SK-N-SH treated with all-trans-retinoic acid at 6 μM for 48 hours (cell line): ENCODE measurements at regions not wholly inside any gene's neighbourhood (a gene's known extent, or its start where the extent isn't known, plus 50 kb on each side); places are given as distances from the start of the nearest gene placed in this dataset.

ENCODE experiments used
- ATAC-seq: fragments of 200-7000 bp; cut with Tn5 transposase; 3 replicates; pipeline ENCODE4 v1.9.1; 2020; ENCODE audit warnings: mild to moderate bottlenecking, moderate library complexity
- ARNTL ChIP-seq: fragments of 450-650 bp; formaldehyde crosslinking; IDR thresholded peaks from 2 replicates; pipeline ENCODE4 v1.5.0; 2020; ENCODE audit warnings: low read depth, mild to moderate bottlenecking, moderate library complexity, borderline replicate concordance
- BACH2 ChIP-seq: fragments of 250-450 bp; sonication (Bioruptor Pico); IDR thresholded peaks from 2 replicates; pipeline ENCODE4 v1.9.0; 2021; ENCODE audit warnings: mild to moderate bottlenecking, borderline replicate concordance
- CSDC2 ChIP-seq: fragments of 250-450 bp; sonication (Bioruptor Pico); IDR thresholded peaks from 2 replicates; pipeline ENCODE4 v1.5.0; 2020; ENCODE audit warnings: mild to moderate bottlenecking, moderate library complexity
- ESRRG ChIP-seq: fragments of 250-450 bp; sonication (Bioruptor Pico); IDR thresholded peaks from 2 replicates; pipeline ENCODE4 v1.6.1; 2021; ENCODE audit warnings: mild to moderate bottlenecking
- GLIS3 ChIP-seq: fragments of 250-450 bp; sonication (Bioruptor Pico); IDR thresholded peaks from 2 replicates; pipeline ENCODE4 v1.5.0; 2020; ENCODE audit warnings: mild to moderate bottlenecking, moderate library complexity
- ISL1 ChIP-seq: fragments of 250-450 bp; sonication (Bioruptor Pico); IDR thresholded peaks from 2 replicates; pipeline ENCODE4 v2.1.2; 2022; ENCODE audit warnings: mild to moderate bottlenecking, moderate library complexity
- OSR1 ChIP-seq: fragments of 250-450 bp; sonication (Bioruptor Pico); IDR thresholded peaks from 2 replicates; pipeline ENCODE4 v1.8.0; 2022; ENCODE audit warnings: moderate library complexity, mild to moderate bottlenecking, inconsistent platforms
- PPARA ChIP-seq: fragments of 250-450 bp; sonication (Bioruptor Pico); IDR thresholded peaks from 2 replicates; pipeline ENCODE4 v1.5.0; 2020; ENCODE audit warnings: mild to moderate bottlenecking, borderline replicate concordance
- RARB ChIP-seq: fragments of 250-450 bp; sonication (Bioruptor Pico); IDR thresholded peaks from 2 replicates; pipeline ENCODE4 v1.8.0; 2021; ENCODE audit warnings: mild to moderate bottlenecking, moderate library complexity
- SNAI2 ChIP-seq: fragments of 250-450 bp; sonication (Bioruptor Pico); IDR thresholded peaks from 2 replicates; pipeline ENCODE4 v1.5.0; 2020; ENCODE audit warnings: mild to moderate bottlenecking, moderate library complexity
- TCF4 ChIP-seq: fragments of 250-450 bp; sonication (Bioruptor Pico); IDR thresholded peaks from 2 replicates; pipeline ENCODE4 v1.8.0; 2021; ENCODE audit warnings: mild to moderate bottlenecking, moderate library complexity, borderline replicate concordance
- TOX ChIP-seq: fragments of 250-450 bp; sonication (Bioruptor Pico); IDR thresholded peaks from 2 replicates; pipeline ENCODE4 v1.8.0; 2021; ENCODE audit warnings: mild to moderate bottlenecking, moderate library complexity, borderline replicate concordance
- ZC3H10 ChIP-seq: fragments of 250-450 bp; sonication (Bioruptor Pico); IDR thresholded peaks from 2 replicates; pipeline ENCODE4 v1.5.1; 2021; ENCODE audit warnings: mild to moderate bottlenecking, moderate library complexity
- ZFP3 ChIP-seq: fragments of 250-450 bp; sonication (Bioruptor Pico); IDR thresholded peaks from 2 replicates; pipeline ENCODE4 v1.5.0; 2020; ENCODE audit warnings: mild to moderate bottlenecking, moderate library complexity
- ZFP30 ChIP-seq: fragments of 450-650 bp; formaldehyde crosslinking; IDR thresholded peaks from 2 replicates; pipeline ENCODE4 v1.5.0; 2022; ENCODE audit warnings: mild to moderate bottlenecking, moderate library complexity
- ZNF565 ChIP-seq: fragments of 450-650 bp; formaldehyde crosslinking; conservative IDR thresholded peaks from 2 replicates; pipeline ENCODE4 v1.5.0; 2020; ENCODE audit warnings: low read depth, mild to moderate bottlenecking, moderate library complexity
- ZNF70 ChIP-seq: fragments of 450-650 bp; formaldehyde crosslinking; IDR thresholded peaks from 2 replicates; pipeline ENCODE4 v1.5.0; 2020; ENCODE audit warnings: mild to moderate bottlenecking, moderate library complexity
- ZNF8 ChIP-seq: fragments of 450-650 bp; formaldehyde crosslinking; IDR thresholded peaks from 2 replicates; pipeline ENCODE4 v1.5.0; 2020; ENCODE audit warnings: mild to moderate bottlenecking, moderate library complexity
- TF ChIP-seq, protein P1 (sequence below): fragments of 250-450 bp; sonication (Bioruptor Pico); IDR thresholded peaks from 2 replicates; pipeline ENCODE4 v1.5.0; 2020; ENCODE audit warnings: mild to moderate bottlenecking, moderate library complexity
- TF ChIP-seq, protein P2 (sequence below): fragments of 250-450 bp; sonication (Bioruptor Pico); IDR thresholded peaks from 2 replicates; pipeline ENCODE4 v1.5.1; 2020; ENCODE audit warnings: low read depth, mild to moderate bottlenecking, moderate library complexity
- TF ChIP-seq, protein P3 (sequence below): fragments of 250-450 bp; sonication (Bioruptor Pico); IDR thresholded peaks from 2 replicates; pipeline ENCODE4 v1.5.1; 2021; ENCODE audit warnings: mild to moderate bottlenecking, moderate library complexity
- TF ChIP-seq, protein P4 (sequence below): fragments of 250-450 bp; sonication (Bioruptor Pico); IDR thresholded peaks from 2 replicates; pipeline ENCODE4 v1.8.0; 2021; ENCODE audit warnings: low read depth, mild to moderate bottlenecking, moderate library complexity, borderline replicate concordance

DNA sequence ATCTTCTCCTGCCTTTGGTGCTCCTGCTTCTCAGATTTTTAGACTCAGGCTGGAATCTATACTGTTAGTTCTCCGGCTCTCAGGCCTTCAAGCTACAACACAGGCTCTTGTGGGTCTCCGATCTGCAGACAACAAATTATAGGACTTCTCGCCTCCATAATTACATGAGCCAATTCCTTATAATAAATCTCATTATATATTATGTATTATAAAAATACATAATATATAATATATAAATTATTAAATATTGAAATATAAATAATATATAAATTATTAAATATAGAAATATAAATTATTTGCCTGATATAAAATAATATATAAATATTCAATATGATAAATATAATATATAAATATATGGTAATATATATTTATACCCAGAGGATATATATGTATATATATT lies 1214.0 kb downstream of the ROBO2 start (continued):
- TF ChIP-seq, protein P1, sequence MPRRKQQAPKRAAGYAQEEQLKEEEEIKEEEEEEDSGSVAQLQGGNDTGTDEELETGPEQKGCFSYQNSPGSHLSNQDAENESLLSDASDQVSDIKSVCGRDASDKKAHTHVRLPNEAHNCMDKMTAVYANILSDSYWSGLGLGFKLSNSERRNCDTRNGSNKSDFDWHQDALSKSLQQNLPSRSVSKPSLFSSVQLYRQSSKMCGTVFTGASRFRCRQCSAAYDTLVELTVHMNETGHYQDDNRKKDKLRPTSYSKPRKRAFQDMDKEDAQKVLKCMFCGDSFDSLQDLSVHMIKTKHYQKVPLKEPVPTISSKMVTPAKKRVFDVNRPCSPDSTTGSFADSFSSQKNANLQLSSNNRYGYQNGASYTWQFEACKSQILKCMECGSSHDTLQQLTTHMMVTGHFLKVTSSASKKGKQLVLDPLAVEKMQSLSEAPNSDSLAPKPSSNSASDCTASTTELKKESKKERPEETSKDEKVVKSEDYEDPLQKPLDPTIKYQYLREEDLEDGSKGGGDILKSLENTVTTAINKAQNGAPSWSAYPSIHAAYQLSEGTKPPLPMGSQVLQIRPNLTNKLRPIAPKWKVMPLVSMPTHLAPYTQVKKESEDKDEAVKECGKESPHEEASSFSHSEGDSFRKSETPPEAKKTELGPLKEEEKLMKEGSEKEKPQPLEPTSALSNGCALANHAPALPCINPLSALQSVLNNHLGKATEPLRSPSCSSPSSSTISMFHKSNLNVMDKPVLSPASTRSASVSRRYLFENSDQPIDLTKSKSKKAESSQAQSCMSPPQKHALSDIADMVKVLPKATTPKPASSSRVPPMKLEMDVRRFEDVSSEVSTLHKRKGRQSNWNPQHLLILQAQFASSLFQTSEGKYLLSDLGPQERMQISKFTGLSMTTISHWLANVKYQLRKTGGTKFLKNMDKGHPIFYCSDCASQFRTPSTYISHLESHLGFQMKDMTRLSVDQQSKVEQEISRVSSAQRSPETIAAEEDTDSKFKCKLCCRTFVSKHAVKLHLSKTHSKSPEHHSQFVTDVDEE (CRISPR knock-in tag): no peak
- no peak for TF ChIP-seq ZFP30 (CRISPR knock-in tag)
- TF ChIP-seq ARNTL (CRISPR knock-in tag): no peak
- no peak for TF ChIP-seq GLIS3 (CRISPR knock-in tag)
- TF ChIP-seq BACH2 (CRISPR knock-in tag): no peak
- no peak for TF ChIP-seq SNAI2
- TF ChIP-seq, protein P2, sequence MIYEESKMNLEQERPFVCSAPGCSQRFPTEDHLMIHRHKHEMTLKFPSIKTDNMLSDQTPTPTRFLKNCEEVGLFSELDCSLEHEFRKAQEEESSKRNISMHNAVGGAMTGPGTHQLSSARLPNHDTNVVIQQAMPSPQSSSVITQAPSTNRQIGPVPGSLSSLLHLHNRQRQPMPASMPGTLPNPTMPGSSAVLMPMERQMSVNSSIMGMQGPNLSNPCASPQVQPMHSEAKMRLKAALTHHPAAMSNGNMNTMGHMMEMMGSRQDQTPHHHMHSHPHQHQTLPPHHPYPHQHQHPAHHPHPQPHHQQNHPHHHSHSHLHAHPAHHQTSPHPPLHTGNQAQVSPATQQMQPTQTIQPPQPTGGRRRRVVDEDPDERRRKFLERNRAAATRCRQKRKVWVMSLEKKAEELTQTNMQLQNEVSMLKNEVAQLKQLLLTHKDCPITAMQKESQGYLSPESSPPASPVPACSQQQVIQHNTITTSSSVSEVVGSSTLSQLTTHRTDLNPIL (CRISPR knock-in tag): no peak
- TF ChIP-seq ZFP3 (CRISPR knock-in tag): no peak
- no peak for TF ChIP-seq ZNF8 (CRISPR knock-in tag)
- no peak for TF ChIP-seq ZNF70 (CRISPR knock-in tag)
- TF ChIP-seq ZNF565: no peak
- TF ChIP-seq CSDC2 (CRISPR knock-in tag): no peak
- no peak for TF ChIP-seq RARB (CRISPR knock-in tag)

DNA sequence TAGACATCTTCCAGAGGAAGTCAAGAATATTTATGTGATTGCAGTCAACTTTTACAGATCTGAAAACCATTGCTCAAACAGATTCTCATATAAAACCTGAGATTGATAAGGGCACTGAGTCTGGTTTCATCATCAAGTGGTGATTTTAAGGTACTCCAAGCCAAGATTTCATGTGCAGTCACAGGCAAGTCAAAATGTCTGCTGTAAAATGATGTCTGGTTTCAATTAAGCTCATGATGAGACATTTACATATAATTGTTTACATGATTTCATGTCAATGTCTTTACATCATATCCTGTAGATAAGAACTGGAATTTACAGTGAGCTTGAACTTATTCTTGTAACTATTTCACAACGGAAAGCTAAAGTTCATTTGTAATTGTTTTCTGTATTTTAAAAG lies 1215.5 kb downstream of the ROBO2 start:
- peak; percentile 70 for ATAC-seq

More for the DNA sequence above, 1215.5 kb downstream of the ROBO2 start:
- TF ChIP-seq TCF4 (CRISPR knock-in tag) (peak; percentile 91), CSDC2 (CRISPR knock-in tag) (no peak), ESRRG (CRISPR knock-in tag) (no peak), BACH2 (CRISPR knock-in tag) (no peak), ZNF8 (CRISPR knock-in tag) (no peak), SNAI2 (0 out of 2 replicates have a peak, but pooled peaks have one; percentile 59), PPARA (CRISPR knock-in tag) (no peak), ZFP3 (CRISPR knock-in tag) (0 out of 2 replicates have a peak, but pooled peaks have one; percentile 56), ARNTL (CRISPR knock-in tag) (no peak), ISL1 (CRISPR knock-in tag) (peak; percentile 81), OSR1 (CRISPR knock-in tag) (no peak), ZNF70 (CRISPR knock-in tag) (no peak), GLIS3 (CRISPR knock-in tag) (no peak), ZC3H10 (CRISPR knock-in tag) (no peak), RARB (CRISPR knock-in tag) (no peak), TOX (CRISPR knock-in tag) (no peak), ZNF565 (no peak), ZFP30 (CRISPR knock-in tag) (no peak)
- TF ChIP-seq, protein P3, sequence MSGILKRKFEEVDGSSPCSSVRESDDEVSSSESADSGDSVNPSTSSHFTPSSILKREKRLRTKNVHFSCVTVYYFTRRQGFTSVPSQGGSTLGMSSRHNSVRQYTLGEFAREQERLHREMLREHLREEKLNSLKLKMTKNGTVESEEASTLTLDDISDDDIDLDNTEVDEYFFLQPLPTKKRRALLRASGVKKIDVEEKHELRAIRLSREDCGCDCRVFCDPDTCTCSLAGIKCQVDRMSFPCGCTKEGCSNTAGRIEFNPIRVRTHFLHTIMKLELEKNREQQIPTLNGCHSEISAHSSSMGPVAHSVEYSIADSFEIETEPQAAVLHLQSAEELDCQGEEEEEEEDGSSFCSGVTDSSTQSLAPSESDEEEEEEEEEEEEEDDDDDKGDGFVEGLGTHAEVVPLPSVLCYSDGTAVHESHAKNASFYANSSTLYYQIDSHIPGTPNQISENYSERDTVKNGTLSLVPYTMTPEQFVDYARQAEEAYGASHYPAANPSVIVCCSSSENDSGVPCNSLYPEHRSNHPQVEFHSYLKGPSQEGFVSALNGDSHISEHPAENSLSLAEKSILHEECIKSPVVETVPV (CRISPR knock-in tag): no peak
- TF ChIP-seq, protein P4, sequence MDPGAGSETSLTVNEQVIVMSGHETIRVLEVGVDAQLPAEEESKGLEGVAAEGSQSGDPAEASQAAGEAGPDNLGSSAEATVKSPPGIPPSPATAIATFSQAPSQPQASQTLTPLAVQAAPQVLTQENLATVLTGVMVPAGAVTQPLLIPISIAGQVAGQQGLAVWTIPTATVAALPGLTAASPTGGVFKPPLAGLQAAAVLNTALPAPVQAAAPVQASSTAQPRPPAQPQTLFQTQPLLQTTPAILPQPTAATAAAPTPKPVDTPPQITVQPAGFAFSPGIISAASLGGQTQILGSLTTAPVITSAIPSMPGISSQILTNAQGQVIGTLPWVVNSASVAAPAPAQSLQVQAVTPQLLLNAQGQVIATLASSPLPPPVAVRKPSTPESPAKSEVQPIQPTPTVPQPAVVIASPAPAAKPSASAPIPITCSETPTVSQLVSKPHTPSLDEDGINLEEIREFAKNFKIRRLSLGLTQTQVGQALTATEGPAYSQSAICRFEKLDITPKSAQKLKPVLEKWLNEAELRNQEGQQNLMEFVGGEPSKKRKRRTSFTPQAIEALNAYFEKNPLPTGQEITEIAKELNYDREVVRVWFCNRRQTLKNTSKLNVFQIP (CRISPR knock-in tag): no peak
- TF ChIP-seq, protein P2 (CRISPR knock-in tag): peak; percentile 75; the same call in 1 of the 2 replicates
- TF ChIP-seq, protein P1 (CRISPR knock-in tag): peak; percentile 83
- TF ChIP-seq, all 23 proteins: peak for 6
